ENCODE measurements at regions not wholly inside any gene's neighbourhood (a gene's known extent, or its start where the extent isn't known, plus 50 kb on each side); places are given as distances from the start of the nearest gene placed in this dataset.
"Not testable (repeated sequence)": the region's sequence is repeated elsewhere in the genome, so short reads cannot be mapped to it uniquely, and the experiment has no call there.

DNA sequence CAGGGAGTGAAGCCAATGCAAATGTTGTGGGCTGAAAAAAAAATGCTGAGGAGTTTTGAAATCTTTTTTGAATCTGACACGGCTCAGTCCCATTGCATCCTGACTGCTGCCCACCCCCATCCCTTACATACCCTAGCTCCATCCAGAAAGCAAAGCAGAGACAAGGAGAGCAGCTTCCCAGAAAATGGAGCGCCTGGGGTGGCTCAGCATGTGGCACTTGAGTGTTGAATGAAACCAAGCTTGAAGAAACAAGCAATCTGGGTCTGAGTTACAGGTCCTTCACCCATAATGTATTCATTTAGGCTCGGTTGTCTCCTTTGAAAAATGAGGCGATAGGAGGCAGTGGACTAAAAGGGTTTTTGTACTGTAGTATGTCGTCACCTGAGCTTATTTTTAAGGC, 244.2 kb upstream of the ACVR2A start:
- DNase-seq = no peak

DNA sequence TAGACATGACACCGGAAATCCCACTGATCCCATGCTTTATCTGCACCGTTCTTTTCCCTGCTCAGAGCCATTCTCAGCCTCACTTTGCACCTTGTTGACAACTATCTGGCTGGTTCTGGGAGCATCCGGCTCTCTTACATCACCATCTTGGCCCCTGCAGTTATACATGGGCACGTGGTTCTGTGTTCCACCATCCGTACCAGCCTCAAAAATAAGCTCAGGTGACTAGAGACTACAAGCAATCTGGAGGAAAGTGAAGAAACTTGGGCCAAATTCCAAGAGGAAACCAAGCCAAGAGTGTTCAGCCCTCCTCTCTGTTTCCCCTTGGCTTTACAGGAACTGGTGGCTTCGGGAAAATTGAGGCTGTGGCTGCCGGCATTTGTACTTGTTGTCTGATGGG, 244.6 kb upstream of the ACVR2A start:
- DNase-seq = no peak

DNA sequence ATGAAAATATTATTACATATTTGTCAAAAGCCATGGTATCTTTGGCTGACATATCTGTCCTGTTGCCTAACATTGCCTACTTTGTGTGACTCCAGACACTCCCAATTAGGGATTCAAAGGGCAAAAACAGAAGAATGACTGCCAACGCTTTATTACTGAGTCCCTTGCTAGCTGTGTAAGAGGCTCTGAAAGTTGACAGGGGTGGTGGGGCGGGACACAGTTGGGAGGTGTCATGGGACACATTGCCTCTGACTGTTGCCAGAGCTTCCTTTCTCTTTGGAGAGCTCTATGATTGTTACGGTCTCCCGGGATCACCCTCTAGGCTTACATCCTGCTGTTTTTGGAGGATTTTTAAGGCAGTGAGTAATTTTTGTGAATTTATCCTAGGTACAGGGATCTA, 249.6 kb upstream of the ACVR2A start:
- DNase-seq = no peak

DNA sequence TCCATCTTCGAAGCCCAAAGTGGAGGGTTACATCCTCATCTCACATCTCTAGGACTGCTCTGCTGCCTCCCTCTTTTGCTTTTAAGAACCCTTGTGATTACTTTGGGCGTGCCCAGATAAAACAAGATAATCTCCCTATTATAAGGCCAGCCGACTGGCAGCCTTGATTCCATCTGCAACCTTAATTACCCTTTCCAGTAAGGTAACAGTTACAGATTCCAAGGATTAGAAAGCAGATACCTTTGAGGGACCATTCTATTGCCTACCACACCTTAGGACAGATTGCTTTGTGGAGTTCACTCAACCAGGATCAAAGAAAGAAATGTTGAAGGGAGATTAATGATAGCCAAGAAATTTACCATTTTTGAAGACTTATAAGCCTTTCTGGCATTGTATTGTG, 250.8 kb upstream of the ACVR2A start:
- DNase-seq = no peak

DNA sequence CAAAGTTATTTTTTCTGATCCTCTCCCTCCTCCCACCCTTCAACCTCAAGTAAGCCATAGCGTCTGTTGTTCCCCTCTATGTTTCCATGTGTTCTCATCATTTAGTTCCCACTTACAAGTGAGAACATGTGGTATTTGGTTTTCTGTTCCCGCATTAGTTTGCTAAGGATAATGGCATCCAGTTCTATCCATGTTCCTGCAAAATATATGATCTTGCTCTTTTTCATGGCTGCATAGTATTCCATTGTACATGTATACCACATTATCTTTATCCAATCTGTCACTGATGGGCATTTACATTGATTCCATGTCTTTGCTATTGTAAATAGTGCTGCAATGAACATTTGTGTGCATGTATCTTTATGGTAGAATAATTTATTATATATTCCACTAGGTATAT, 252.0 kb upstream of the ACVR2A start:
- DNase-seq = not testable (repeated sequence)

DNA sequence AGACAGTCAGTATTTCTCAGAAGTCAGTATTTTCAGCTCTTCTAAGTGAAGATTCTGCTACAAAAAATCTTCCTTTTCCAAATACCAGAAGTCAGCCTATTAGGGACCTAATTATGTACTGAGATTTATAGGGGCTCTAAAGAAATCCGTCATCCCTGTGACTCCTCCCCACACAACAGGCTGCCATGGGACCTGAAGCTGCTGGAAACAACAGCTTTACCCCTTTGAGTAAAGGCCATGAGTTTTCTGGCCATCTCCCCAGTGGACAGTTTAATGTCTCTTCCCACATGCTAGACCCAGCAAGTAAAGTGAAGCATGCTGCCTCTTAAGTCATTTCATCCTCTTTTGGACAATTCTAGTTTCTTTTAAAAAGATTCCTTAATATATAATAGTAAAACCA, 255.7 kb upstream of the ACVR2A start:
- no peak for DNase-seq

DNA sequence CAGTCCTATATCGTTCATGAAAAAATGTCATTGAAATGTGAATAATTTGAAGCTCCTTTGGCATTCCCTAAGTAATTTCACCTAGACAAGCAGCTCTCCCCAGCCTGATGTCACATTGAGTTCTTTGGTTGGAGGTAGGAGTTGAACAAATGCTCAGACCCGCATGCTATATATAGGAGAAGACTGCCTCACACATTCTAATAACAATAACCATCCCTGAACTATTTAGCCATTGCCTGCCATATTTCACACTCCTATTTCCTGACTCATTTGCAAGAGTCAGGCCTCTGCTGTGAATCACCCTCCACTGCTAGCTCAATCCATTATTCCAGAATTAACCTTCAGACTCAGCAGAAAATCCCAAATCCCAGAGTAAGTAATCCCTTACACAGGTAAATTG, 256.6 kb upstream of the ACVR2A start:
- no peak for DNase-seq

DNA sequence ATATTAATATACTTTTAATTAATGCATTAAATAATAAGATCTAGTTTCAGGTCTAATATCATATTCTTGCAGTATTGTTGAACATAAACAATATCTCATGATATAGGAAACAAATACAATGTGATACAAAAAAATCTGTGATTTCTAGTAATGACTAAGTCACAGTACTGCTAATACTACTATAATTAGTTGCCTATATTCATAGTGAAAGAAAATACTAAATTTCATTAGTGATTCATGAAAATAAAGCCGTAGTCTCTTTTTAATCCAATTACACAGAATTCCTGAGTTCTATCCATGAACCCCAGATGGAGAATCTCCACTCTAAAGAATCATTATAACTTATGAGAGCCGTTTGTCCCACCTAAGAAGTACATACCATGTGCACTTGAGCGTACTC, 266.3 kb upstream of the ACVR2A start:
- no peak for DNase-seq

DNA sequence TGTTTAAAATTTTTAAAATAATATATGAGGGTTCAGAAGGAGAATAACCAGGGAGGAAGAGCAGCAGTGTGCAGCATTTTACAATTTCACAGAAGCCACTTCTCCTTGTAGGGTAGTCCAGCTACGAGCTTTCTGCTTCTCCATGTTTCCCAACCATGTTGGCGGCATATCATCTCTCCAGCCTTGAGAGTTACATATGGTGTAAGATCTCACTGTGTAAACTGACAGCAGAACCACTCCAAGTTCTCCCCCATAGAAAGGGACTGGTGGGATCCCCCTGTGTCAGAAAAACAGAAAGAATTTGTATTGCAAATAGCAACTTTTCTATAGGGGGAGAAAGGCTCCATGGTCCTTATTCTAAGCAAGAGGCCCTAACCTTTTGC, 266.8 kb upstream of the ACVR2A start:
- no peak for DNase-seq

DNA sequence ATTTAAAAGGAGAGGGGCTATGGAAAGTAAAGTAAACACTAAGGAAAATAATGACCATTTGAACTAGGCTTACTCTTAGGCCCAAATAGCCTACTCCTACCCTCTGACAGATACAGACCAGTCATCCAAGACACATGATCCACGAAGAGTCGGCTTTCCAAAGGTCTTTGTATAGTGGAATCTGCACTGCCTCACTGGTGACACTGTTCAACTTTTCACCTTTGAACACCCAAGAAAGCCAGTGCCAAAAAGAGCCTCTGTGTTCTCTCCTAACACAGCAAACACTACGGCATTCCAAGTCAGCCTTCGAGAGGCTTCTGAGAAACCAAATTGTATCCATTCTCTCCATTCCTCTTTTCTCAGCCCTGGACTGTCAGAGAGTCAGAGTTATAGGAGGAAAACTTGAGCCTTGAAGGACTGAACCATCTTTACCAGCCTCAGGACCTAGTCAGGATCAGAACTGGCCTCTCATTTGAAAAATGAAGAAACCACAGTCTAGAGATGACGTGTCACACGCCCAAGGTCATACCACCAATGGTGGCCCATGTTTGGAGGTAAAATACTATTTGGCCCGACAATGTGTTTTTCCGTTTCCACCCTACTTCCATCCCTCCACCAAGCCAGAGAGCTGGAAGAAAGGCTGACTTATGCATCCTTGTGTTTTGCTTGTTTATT, 267.4 kb upstream of the ACVR2A start:
- no peak for DNase-seq

DNA sequence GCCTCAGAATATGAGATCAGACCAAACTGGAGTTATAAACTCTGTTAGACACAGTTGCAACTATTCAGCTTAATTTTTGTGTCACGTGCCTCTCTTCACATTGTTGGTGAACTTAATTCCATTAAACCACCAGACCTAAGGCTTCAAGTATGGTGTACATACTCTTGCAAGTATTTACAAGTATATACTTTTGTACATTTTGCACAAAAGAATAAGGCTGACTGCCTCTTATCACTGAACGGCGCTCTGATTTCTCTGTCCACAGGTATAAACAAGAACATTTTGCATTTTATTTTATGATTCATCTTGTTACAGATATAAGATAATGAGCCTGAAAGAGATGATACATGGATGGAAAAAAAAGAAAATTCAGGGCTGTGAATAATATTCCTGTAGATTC, 269.7 kb upstream of the ACVR2A start:
- DNase-seq = no peak

DNA sequence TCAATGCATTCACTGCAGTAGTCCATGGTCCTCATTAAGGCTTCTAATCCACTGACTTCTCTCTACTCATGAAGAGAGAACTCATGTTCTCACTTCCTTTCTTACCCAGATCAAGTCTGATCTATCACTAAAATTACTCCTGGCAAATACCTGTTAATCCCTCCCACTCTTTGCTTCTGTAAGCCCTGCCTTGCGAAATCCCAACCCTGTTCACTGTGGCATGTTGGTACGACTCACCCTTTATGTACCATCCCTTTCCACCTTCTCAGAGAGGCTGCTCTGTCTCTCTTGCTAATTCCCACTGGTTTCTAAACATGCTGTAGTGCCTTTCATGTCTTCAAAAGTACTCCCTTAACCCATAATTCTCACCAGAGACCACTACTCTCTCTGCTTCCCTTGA, 272.2 kb upstream of the ACVR2A start:
- no peak for DNase-seq

DNA sequence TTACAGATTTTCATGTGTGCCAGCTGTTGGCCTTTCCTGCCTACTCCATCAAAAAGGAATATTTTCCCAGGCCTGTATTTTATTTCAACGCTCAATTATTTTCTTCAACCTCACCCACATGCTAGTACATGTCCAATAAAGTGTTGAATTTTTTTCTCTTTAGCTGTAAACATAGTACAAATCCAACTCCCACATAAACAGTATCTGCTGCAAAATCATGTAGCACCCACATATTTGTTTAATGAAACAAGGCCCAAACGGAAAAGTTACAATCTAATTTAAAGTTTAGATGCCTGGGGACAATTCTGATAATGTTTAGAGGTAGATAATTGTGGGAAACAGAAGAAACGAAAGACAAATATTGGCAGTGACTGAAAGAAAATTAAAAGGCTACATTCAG, 275.4 kb upstream of the ACVR2A start:
- no peak for DNase-seq

DNA sequence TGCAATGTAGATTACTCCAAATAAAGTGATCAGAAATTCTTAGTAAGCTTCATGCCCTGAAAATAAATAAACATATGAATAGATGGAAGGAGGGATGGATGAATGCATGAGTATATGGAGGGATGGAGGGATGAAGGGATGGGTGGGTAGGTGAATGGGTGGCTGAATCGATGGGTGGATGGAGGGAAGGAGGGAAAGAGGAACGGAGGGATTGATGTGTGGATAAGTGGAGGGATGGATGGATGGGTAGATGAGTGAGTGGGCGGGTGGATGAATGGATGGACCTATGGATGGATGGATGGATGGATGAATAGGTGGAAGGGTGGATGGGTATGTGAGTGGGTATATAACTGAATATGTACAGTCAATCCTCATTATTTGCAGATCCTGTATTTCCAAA, 276.7 kb upstream of the ACVR2A start:
- no peak for DNase-seq

DNA sequence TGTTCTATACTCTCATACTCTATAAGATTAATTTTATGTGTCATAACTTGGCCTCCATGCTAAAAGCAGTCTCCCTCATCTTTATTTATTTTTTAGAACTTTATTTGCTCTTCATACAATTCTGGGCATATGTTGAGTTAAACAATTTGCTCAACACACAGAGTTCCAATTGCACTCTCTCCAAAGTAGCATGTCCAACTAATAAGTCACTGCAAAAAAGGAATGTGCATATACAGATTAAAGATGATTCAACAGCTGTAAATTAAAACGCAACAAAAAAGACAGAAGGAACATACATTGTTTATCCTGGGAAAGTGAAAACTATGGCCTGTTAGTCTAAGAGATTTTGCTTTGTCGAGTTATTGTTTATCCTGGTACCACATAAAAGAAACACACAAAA, 277.7 kb upstream of the ACVR2A start:
- no peak for DNase-seq

DNA sequence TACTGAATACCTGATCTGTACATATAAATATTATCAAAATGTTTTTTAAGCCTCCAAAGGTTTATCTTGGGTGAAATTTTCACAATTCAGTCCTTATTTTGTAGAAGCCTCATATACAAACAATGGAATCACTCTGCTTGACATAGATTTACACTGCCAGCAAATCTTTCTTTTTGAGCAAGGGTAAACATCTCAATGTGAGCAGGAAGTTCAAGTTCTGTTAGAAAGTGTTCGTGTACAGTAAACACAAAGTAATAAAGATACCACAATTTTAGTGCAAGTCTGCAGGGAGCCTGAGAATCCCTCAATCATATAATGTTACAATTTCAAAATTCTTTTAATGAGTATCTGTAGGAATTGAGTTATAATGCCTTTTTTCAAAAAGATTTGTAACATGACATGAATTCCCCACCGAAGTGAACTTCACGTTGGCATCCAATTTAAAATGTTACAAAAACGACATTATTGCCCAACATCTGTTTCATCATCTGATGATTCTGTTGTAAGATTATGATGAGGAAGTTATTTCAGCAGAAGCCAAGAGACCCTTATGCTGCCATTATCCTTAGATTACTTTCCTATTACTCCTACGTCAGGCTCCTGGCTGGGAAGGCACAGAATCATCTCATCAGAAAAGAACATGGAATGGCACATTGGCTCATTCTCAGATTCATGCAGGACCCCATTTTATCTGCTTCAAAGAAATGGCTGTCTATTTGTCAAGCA, 283.9 kb upstream of the ACVR2A start:
- DNase-seq = no peak

DNA sequence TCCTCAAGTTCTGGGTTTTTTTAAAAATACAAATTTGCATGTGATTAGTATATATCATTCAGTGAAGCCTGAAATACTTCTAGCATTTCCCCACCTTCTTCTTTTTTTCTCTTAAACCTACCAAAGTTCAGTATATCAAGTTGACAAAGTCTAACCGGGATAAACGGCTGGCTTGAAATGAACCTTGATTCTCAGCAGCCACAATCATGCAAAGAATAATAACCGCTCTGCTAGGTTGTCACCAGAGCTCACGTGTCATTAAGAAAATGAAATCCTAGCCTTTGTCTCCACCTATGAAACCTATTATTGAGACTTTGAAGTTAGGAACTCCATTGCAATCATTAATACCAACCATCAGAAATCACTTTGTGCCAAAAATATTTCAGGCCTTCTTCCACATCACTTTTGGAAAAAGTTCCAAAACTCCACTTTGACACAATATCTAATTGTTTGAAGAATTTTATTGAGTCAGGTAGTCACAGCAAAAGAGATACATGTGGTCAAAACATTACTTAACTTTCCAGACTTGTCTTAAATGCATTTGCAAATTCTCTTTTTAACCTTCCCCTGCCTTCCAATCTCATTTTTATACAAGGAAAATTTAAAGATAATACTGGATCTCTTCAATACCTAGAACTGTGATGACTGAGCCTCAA, 285.6 kb upstream of the ACVR2A start:
- no peak for DNase-seq

DNA sequence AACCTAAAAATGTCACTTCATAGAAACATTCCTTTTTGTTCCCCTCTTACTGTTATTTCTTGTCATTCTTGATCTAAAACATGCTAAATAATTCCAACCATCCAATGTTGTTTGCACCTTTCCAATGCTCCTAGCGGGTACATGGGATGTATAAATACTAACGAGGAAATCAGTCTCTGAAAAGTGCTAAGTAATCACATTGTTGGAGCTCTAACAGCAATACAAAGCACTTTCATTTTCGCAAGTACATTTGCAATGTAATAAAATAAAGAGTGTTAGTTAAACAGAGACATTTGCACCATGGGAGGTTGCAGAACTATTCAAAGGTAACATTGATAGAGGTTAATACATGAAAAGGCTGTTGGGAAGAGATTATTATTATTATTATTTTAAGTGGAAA, 286.2 kb upstream of the ACVR2A start:
- no peak for DNase-seq

DNA sequence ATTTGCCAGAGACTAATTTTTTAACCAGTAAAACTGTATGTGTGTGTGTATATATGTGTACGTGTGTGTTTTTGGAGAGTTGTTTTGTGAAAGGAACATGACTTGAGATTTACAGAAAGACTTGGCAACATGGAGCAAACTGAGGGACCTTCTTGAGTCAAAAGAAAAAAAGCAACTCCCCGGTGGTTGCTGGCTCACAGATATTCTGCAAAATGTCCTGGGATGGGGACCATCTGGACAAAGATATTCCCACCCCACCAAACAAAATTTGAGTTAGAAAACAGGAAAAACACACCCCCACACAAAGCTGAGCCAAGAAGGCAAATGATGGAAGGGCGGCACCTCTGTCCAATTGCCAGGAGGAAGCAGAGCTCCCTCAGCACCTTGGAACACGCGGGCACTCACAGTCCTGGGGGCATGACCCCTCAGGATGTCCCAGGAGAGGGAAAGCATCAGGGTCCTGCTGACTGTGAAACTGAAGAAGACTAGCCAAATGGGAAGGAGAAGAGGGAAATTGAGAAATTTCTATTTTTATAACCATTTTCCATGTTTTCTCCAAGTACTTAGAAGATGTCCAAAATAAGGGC, 290.2 kb upstream of the ACVR2A start:
- no peak for DNase-seq

DNA sequence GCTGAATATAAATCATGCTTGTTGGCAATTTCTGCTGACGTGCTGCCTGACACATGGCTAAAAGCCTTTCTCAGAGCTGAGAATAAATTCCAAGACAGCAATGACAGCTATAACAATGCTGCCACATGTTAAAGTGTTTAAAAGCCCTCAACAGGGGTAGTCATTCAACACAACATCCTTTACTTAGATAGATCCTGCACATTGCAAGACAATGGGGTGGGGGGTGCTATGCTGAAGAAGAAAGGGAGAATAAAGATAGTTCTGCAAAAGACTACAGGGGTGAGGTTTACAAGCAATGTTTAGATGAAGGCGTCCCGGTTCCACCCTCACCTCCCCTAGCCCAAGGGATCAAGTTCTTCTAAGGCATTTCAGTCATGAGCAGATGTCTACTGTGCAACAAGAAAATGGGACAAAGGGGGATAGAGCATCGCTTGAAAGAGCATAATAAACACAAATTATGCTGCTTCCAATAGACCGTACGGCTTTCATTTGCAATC, 291.0 kb upstream of the ACVR2A start:
- DNase-seq = no peak

DNA sequence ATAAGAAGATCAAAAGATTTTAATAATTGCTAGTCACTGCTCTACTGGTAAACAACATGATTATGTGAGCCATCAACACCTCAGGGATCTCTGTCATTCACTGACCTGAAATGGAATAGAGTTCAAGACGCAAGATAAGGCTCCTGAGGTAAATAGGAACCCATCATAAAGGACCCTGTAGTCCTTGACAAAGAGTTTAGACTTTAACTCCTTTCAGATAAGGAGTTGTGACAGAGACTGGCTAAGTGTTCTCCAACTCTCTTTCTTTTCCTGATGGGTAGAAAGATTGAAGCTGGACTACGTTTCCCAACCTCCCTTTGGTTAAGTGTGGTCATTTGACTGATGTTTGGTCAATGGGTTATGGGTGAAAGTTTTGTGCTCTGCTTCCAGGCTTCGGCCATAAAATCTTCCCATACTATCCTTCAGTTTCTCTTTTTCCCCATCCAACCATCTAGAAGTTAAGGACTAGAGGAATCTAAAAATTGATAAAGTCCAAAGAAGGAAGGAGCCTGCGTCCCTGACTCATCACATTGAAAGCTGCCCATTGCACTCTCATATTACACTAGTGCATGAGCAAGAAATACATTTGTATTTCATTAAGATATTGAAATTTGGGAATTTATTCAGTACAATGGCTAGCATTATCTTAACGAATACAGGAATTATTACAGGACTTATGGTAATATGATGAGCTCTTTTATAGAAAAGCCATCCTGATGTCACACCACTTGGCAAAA, 293.7 kb upstream of the ACVR2A start:
- DNase-seq = no peak

DNA sequence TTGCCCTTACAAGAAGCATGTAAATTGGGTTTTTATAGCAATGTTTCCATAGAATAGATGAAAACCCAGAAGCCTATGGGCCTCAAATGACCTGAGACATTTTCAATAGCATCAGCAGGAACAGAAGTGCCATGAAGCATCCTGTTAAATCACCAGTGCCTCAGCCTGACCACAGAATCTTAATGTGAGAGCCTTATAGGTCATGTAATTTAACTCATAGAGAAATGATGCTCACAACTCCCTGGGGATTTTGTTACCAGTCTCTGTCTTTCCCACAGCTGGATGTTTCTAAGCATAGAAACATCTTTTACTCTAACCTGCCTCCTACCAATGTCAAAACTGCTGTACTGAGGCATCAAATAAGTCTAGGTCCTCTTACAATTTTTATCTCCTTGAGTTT, 295.8 kb upstream of the ACVR2A start:
- no peak for DNase-seq

DNA sequence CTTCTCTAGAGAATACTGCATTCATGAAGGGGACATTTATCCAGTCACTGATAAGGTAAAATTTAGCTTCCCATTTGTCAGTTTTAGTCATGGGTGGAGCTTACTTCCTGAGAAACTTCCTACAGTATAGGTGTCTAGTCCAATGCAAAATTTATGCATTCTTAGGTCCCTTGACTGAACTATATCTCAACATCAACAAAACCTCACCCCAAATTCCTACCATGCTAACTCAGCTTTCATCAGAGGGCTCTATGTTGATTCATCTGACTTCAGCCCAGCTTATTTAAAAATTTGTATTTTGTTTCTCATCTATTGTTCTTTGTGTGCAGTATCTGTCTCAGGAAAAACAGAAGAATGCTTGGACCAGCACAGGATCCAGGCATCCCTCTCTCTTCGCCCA, 296.4 kb upstream of the ACVR2A start:
- DNase-seq = no peak

Measured in NCI-H748 treated with DMSO at 0.1 percent for 48 hours (cell line).